AG09319 (cell line): ENCODE measurements at regions not wholly inside any gene's neighbourhood (a gene's known extent, or its start where the extent isn't known, plus 50 kb on each side); places are given as distances from the start of the nearest gene placed in this dataset.

Experiments
- DNase-seq: peaks from one replicate; pipeline ENCODE4 v3.0.0-alpha.2; 2010; ENCODE audit warnings: low read depth; ENCODE audit errors: extremely low read depth
- TF ChIP-seq, protein P1 (sequence below): IDR thresholded peaks from 2 replicates; pipeline ENCODE4 v1.5.1; 2011; ENCODE audit warnings: low read depth, mild to moderate bottlenecking, inconsistent platforms, low read length, moderate library complexity

GRCh38 chr14:82766996-82767395 is 1233.3 kb upstream of the SEL1L start:
- TF ChIP-seq, protein P1, sequence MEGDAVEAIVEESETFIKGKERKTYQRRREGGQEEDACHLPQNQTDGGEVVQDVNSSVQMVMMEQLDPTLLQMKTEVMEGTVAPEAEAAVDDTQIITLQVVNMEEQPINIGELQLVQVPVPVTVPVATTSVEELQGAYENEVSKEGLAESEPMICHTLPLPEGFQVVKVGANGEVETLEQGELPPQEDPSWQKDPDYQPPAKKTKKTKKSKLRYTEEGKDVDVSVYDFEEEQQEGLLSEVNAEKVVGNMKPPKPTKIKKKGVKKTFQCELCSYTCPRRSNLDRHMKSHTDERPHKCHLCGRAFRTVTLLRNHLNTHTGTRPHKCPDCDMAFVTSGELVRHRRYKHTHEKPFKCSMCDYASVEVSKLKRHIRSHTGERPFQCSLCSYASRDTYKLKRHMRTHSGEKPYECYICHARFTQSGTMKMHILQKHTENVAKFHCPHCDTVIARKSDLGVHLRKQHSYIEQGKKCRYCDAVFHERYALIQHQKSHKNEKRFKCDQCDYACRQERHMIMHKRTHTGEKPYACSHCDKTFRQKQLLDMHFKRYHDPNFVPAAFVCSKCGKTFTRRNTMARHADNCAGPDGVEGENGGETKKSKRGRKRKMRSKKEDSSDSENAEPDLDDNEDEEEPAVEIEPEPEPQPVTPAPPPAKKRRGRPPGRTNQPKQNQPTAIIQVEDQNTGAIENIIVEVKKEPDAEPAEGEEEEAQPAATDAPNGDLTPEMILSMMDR, result no peak
- DNase-seq, result no peak

DNA sequence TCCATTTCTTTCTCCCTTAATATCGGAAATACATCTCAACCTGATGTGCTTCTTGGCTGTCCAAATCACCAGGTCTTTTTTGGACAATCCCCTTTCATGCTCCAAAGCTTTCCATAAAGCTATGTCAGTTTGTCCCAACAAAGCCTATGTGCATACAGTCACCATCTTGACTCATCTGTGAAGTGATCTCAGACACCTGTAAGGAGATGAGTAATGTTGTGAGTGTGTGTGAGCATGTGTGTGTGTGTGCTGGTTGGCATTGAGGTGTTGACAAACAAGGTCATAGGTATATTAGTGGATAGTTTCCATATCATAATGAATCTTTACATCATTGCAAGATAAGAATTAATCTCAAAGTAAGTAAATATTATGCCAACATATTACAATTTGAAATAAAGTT is 1243.3 kb upstream of the SEL1L start:
- TF ChIP-seq, protein P1, result no peak
- no peak for DNase-seq

DNA sequence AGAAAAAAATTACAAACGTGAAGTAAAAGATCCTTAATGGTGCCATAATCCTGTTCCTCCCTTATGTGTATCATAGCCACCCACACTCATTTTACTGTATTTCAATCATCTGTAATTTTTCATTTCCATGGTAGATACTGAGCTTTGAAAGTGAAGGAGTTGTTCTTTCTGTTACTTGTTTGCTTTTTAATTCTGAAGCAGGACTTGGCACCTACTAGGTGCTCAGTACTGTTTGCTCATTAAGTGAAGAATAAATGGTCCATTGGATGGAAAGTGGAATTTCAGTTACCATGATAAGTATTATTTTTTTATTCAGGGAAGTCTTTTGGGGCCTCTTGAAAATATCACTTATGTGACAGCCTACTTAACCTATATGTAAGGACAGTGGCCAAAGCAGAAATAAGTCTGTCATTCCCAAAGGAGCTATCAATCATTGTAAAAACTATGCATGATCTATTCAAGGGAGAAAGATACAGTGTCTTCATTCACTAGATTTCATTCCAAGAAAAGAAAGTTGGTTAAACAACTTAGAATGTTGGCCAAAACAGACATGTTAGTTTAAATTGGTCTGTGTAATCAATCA is 1244.4 kb upstream of the SEL1L start:
- TF ChIP-seq, protein P1, result no peak
- DNase-seq, result no peak

- TF ChIP-seq, protein P1, result no peak
- DNase-seq, result no peak
These were observed 1244.9 kb upstream of the SEL1L start for GRCh38 chr14:82778601-82779000.

GRCh38 chr14:82779301-82779700 is 1245.6 kb upstream of the SEL1L start:
- TF ChIP-seq, protein P1, result no peak
- DNase-seq, result no peak

GRCh38 chr14:82785756-82786482 is 1252.3 kb upstream of the SEL1L start:
- no peak for DNase-seq
- TF ChIP-seq, protein P1, result no peak

DNA sequence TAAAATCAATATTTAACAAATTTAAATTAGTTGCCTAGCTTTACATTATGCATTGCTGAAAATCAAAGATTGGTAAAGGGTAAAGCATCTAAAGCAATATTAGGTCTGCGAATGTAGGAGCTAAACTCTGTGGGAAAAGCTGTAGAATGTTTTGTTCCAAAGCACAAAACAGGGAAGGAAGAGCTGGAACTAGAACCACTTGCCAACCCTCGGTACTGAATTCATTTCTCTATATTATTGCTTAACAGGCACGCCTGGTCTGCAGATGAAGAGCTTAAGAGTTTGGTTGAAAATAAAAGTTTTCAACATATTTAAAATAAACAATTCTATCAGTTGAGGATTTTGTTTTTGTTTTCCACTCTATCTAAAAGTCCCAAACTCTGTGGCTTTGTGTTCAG is 1252.8 kb upstream of the SEL1L start:
- TF ChIP-seq, protein P1, result no peak
- DNase-seq, result no peak
